Nephron (organoid): ENCODE measurements at regions not wholly inside any gene's neighbourhood (a gene's known extent, or its start where the extent isn't known, plus 50 kb on each side); places are given as distances from the start of the nearest gene placed in this dataset.
"Not testable (repeated sequence)": the region's sequence is repeated elsewhere in the genome, so short reads cannot be mapped to it uniquely, and the experiment has no call there.

Source experiments
- H3K27ac Mint-ChIP-seq, 3 experiments: 2 replicates each; pipeline ENCODE4 v1.8.0; 2020; ENCODE audit warnings: mixed read lengths in 3 of 3, mild to moderate bottlenecking in 2 of 3, moderate library complexity in 1 of 3
- H3K27me3 Mint-ChIP-seq: 2 replicates; pipeline ENCODE4 v1.8.0; 2021; ENCODE audit warnings: low read depth, mild to moderate bottlenecking, moderate library complexity, mixed read lengths
- H3K36me3 Mint-ChIP-seq: 2 replicates; pipeline ENCODE4 v1.8.0; 2020; ENCODE audit warnings: low read depth, mixed read lengths
- H3K4me1 Mint-ChIP-seq: 2 replicates; pipeline ENCODE4 v1.8.0; 2020; ENCODE audit warnings: mixed read lengths
- H3K4me3 Mint-ChIP-seq, 3 experiments: 2 replicates each; pipeline ENCODE4 v1.8.0; 2020; ENCODE audit warnings: mild to moderate bottlenecking in 3 of 3, mixed read lengths in 3 of 3, moderate library complexity in 2 of 3
- H3K9me3 Mint-ChIP-seq: 2 replicates; pipeline ENCODE4 v1.8.0; 2020; ENCODE audit warnings: mixed read lengths
- TF ChIP-seq, protein P1 (sequence below), 3 experiments: fragments of 200-600 bp; sonication (generic); IDR thresholded peaks; one replicate each; pipeline ENCODE4 v1.5.0; 2021; ENCODE audit warnings: antibody characterized with exemption in 3 of 3; ENCODE audit not compliant: unreplicated experiment in 3 of 3

DNA sequence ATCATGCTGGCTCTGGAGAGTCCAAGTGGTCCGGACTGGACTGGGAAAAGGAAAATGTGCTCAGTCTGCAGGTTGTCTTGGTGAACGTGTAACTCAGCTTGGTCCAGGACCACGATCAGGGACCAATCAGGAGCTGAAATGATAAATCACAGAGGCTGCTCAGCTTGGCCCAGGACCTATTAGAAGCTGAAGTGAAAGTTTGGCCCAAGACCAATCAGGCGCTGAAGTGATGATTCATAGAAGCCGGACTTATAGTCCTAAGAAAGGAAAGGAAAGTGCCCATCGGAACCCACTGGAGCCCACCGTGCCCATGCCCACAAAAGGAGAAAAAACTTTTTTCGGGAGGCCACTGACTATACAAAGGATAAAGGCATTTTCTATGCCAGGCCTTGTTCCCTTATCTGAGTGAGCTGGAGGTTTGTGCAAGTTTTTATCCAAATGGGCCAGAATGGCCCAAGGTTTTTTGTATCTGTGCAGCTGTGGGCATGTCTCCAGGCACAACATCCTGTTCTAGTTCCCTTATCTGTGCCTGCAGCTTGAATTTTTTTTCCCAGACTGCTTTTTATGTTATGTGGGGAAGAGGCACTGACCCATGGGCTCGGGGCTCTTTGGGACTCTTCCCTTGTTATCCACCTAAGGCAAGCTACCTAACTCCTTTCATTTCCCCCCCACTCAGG, 194.4 kb downstream of the FAM133A start:
- no peaks in the 10 kb centered on the region for H3K36me3 Mint-ChIP-seq
- TF ChIP-seq, protein P1, sequence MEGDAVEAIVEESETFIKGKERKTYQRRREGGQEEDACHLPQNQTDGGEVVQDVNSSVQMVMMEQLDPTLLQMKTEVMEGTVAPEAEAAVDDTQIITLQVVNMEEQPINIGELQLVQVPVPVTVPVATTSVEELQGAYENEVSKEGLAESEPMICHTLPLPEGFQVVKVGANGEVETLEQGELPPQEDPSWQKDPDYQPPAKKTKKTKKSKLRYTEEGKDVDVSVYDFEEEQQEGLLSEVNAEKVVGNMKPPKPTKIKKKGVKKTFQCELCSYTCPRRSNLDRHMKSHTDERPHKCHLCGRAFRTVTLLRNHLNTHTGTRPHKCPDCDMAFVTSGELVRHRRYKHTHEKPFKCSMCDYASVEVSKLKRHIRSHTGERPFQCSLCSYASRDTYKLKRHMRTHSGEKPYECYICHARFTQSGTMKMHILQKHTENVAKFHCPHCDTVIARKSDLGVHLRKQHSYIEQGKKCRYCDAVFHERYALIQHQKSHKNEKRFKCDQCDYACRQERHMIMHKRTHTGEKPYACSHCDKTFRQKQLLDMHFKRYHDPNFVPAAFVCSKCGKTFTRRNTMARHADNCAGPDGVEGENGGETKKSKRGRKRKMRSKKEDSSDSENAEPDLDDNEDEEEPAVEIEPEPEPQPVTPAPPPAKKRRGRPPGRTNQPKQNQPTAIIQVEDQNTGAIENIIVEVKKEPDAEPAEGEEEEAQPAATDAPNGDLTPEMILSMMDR (IDR thresholded peaks at IDR 0.05; ENCODE audit: unreplicated experiment in 3 of 3), result no peak
- no peaks in the 10 kb centered on the region for H3K9me3 Mint-ChIP-seq
- H3K4me3 Mint-ChIP-seq, result no peak overlapping the region
- no peaks in the 10 kb centered on the region for H3K4me1 Mint-ChIP-seq
- peaks cover 4% of the 10 kb centered on the region for H3K27me3 Mint-ChIP-seq
- no peak overlapping the region for H3K27ac Mint-ChIP-seq

GRCh38 chrX:93874554-93874953, 200.5 kb downstream of the FAM133A start:
- Mint-ChIP-seq H3K36me3 (no peaks in the 10 kb centered on the region), H3K4me1 (no peaks in the 10 kb centered on the region), H3K9me3 (peaks cover 14% of the 10 kb centered on the region), H3K27me3 (peaks cover 4% of the 10 kb centered on the region), H3K4me3 (no peak overlapping the region), H3K27ac (no peak overlapping the region)
- TF ChIP-seq, protein P1 (IDR thresholded peaks at IDR 0.05; ENCODE audit: unreplicated experiment in 3 of 3), result peak; percentile 57 to 79 (median 70)

DNA sequence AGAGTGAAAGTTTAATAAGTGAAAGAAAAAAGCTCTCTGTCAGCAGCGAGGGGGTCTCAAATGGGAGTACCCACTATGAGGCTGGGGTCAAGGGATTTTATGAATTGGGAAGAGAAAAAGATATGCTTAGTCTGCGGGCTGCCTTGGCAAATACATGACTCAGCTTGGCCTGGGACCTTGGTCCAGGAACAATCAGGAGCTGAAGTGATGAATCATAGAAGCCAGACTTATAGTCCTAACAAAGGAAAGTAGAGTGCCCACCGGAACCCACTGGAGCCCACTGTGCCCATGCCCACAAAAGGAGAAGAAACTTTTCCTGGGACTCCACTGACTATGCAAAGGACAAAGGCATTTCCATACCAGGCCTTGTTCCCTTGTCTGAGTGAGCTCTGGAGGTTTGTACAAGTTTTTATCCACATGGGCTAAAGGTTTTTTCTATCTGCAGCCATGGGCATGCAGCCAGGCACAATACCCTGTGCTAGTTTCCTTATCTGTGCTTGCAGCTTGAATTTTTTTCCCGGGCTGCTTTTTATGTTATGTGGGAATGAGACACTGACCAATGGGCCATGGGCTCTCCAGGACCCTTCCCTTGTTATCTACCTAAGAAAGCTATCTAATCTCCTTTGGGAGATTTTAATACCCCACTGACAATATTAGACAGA, 201.7 kb downstream of the FAM133A start:
- Mint-ChIP-seq H3K9me3 (peaks cover 14% of the 10 kb centered on the region), H3K36me3 (no peaks in the 10 kb centered on the region), H3K4me1 (no peaks in the 10 kb centered on the region)

GRCh38 chrX:93921041-93921440, 247.0 kb downstream of the FAM133A start:
- not testable (repeated sequence) for H3K36me3 Mint-ChIP-seq, H3K9me3 Mint-ChIP-seq, H3K4me3 Mint-ChIP-seq, H3K27me3 Mint-ChIP-seq, H3K27ac Mint-ChIP-seq, H3K4me1 Mint-ChIP-seq

More for the DNA sequence above, 201.7 kb downstream of the FAM133A start:
- H3K4me3 Mint-ChIP-seq, result no peak overlapping the region
- H3K27ac Mint-ChIP-seq, result no peak overlapping the region
- TF ChIP-seq, protein P1 (IDR thresholded peaks at IDR 0.05; ENCODE audit: unreplicated experiment in 3 of 3), result no peak
- peaks cover 4% of the 10 kb centered on the region for H3K27me3 Mint-ChIP-seq

DNA sequence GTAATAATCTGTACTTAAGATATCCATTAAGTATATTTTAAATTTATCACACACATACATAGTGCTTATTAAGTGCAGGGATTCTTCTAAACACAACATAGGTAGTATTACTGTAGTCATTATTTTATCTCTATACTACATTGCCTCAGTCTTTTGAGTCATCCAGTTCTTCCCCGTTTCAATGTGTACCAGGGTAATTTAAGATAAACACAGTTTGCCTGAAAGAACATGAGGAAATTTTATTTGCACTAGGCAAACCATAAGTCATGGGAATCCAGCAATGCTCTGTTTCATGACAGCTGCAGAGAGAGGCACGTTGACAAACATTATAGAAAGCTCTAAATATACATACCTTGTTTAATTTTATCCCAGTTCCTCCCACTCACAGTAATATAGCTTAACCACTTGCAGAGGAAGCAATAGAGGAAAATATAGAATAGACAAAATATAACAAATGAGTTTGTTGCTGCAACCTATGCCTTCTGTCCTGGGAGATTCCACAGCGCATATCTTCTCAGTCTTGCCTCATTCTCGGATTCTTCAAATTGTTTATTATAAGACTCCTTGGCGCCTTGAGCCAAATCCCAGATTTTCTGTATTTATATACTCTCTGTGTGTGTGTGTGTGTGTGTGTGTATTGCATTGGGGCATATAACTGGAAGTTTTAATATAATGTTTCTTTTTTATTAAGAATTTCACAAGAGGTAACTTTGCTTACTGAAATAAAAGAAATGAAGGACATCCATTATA, 258.6 kb downstream of the FAM133A start:
- TF ChIP-seq, protein P1 (IDR thresholded peaks at IDR 0.05; ENCODE audit: unreplicated experiment in 3 of 3), result no peak
- peaks cover 3% of the 10 kb centered on the region for H3K9me3 Mint-ChIP-seq
- no peaks in the 10 kb centered on the region for H3K27me3 Mint-ChIP-seq
- no peak overlapping the region for H3K27ac Mint-ChIP-seq
- H3K4me1 Mint-ChIP-seq, result no peaks in the 10 kb centered on the region
- H3K36me3 Mint-ChIP-seq, result no peaks in the 10 kb centered on the region
- no peak overlapping the region for H3K4me3 Mint-ChIP-seq

GRCh38 chrX:93977641-93978040, 303.6 kb downstream of the FAM133A start:
- no peak overlapping the region for H3K27ac Mint-ChIP-seq

More at GRCh38 chrX:93977641-93978040, 303.6 kb downstream of the FAM133A start:
- Mint-ChIP-seq H3K4me1 (no peaks in the 10 kb centered on the region), H3K9me3 (peaks cover 3% of the 10 kb centered on the region), H3K36me3 (no peaks in the 10 kb centered on the region), H3K27me3 (no peaks in the 10 kb centered on the region), H3K4me3 (no peak overlapping the region)
- TF ChIP-seq, protein P1 (IDR thresholded peaks at IDR 0.05; ENCODE audit: unreplicated experiment in 3 of 3), result no peak
